ENCODE measurements at regions not wholly inside any gene's neighbourhood (a gene's known extent, or its start where the extent isn't known, plus 50 kb on each side); places are given as distances from the start of the nearest gene placed in this dataset.

- no peak for TF ChIP-seq CTCF (IDR thresholded peaks at IDR 0.05; ENCODE audit: borderline replicate concordance, insufficient read depth, low read depth, low read length)
- no peak overlapping the region for H3K4me3 ChIP-seq (ENCODE audit: low read depth, low read length)
Observed at GRCh38 chr14:34259996-34260395, 202.0 kb downstream of the SPTSSA start.

- TF ChIP-seq CTCF (IDR thresholded peaks at IDR 0.05; ENCODE audit: borderline replicate concordance, insufficient read depth, low read depth, low read length) = no peak
Observed at GRCh38 chr14:34258318-34258717, 203.7 kb downstream of the SPTSSA start.

GRCh38 chr14:34257505-34257904 is 204.5 kb downstream of the SPTSSA start:
- TF ChIP-seq CTCF (IDR thresholded peaks at IDR 0.05; ENCODE audit: borderline replicate concordance, insufficient read depth, low read depth, low read length) = no peak
- no peak overlapping the region for H3K4me3 ChIP-seq (ENCODE audit: low read depth, low read length)

More at GRCh38 chr14:34258318-34258717, 203.7 kb downstream of the SPTSSA start:
- H3K4me3 ChIP-seq (ENCODE audit: low read depth, low read length) = no peak overlapping the region

- no peak for TF ChIP-seq CTCF (IDR thresholded peaks at IDR 0.05; ENCODE audit: borderline replicate concordance, insufficient read depth, low read depth, low read length)
Observed at GRCh38 chr14:34256223-34256622, 205.8 kb downstream of the SPTSSA start.

GRCh38 chr14:34254571-34254970 is 207.5 kb downstream of the SPTSSA start:
- H3K4me3 ChIP-seq (ENCODE audit: low read depth, low read length) = no peak overlapping the region
- TF ChIP-seq CTCF (IDR thresholded peaks at IDR 0.05; ENCODE audit: borderline replicate concordance, insufficient read depth, low read depth, low read length) = no peak

More at GRCh38 chr14:34256223-34256622, 205.8 kb downstream of the SPTSSA start:
- H3K4me3 ChIP-seq (ENCODE audit: low read depth, low read length) = no peak overlapping the region

- no peak overlapping the region for H3K4me3 ChIP-seq (ENCODE audit: low read depth, low read length)
- TF ChIP-seq CTCF (IDR thresholded peaks at IDR 0.05; ENCODE audit: borderline replicate concordance, insufficient read depth, low read depth, low read length) = no peak
Observed at GRCh38 chr14:34254031-34254430, 208.0 kb downstream of the SPTSSA start.

GRCh38 chr14:34252227-34252626 is 209.8 kb downstream of the SPTSSA start:
- TF ChIP-seq CTCF (IDR thresholded peaks at IDR 0.05; ENCODE audit: borderline replicate concordance, insufficient read depth, low read depth, low read length) = no peak
- H3K4me3 ChIP-seq (ENCODE audit: low read depth, low read length) = no peak overlapping the region
